ENCODE measurements at regions not wholly inside any gene's neighbourhood (a gene's known extent, or its start where the extent isn't known, plus 50 kb on each side); places are given as distances from the start of the nearest gene placed in this dataset.

GRCh38 chr3:180798197-180798596 lies 114.3 kb upstream of the FXR1 start:
- H3K4me3 ChIP-seq (ENCODE audit: low read length), result no peak overlapping the region
- no peaks in the 10 kb centered on the region for H3K4me1 ChIP-seq (ENCODE audit: low read length)
- H4K20me1 ChIP-seq (ENCODE audit: insufficient read depth, low read length), result no peaks in the 10 kb centered on the region
- no peaks in the 10 kb centered on the region for H3K27me3 ChIP-seq (ENCODE audit: low read depth, low read length)
- H3K36me3 ChIP-seq (replicated peaks; ENCODE audit: low read depth, low read length), result no peaks in the 10 kb centered on the region
- H3K79me2 ChIP-seq (ENCODE audit: low read length), result no peaks in the 10 kb centered on the region
- H3K4me2 ChIP-seq (ENCODE audit: low read length), result no peak overlapping the region
- no peak for TF ChIP-seq CTCF (IDR thresholded peaks at IDR 0.05; ENCODE audit: low read depth, low read length)
- TF ChIP-seq EZH2phosphoT487 (IDR thresholded peaks at IDR 0.05; ENCODE audit: low read depth), result no peak
- H3K9ac ChIP-seq (ENCODE audit: low read length), result no peak overlapping the region
- H3K27ac ChIP-seq (ENCODE audit: low read length), result no peak overlapping the region
- H2AFZ ChIP-seq (ENCODE audit: low read depth, low read length), result no peak overlapping the region
- H3K9me3 ChIP-seq (ENCODE audit: insufficient read depth, low read length), result no peaks in the 10 kb centered on the region

GRCh38 chr3:180802837-180803236 lies 109.6 kb upstream of the FXR1 start:
- H3K27me3 ChIP-seq (ENCODE audit: low read depth, low read length), result no peaks in the 10 kb centered on the region
- H3K79me2 ChIP-seq (ENCODE audit: low read length), result no peaks in the 10 kb centered on the region
- H3K4me1 ChIP-seq (ENCODE audit: low read length), result no peaks in the 10 kb centered on the region
- no peak for TF ChIP-seq EZH2phosphoT487 (IDR thresholded peaks at IDR 0.05; ENCODE audit: low read depth)
- peak; percentile 56 for TF ChIP-seq CTCF (IDR thresholded peaks at IDR 0.05; ENCODE audit: low read depth, low read length)
- no peak overlapping the region for H3K4me2 ChIP-seq (ENCODE audit: low read length)
- no peaks in the 10 kb centered on the region for H3K36me3 ChIP-seq (replicated peaks; ENCODE audit: low read depth, low read length)
- no peaks in the 10 kb centered on the region for H3K9me3 ChIP-seq (ENCODE audit: insufficient read depth, low read length)
- no peak overlapping the region for H2AFZ ChIP-seq (ENCODE audit: low read depth, low read length)
- no peak overlapping the region for H3K27ac ChIP-seq (ENCODE audit: low read length)
- no peak overlapping the region for H3K9ac ChIP-seq (ENCODE audit: low read length)
- H3K4me3 ChIP-seq (ENCODE audit: low read length), result no peak overlapping the region
- H4K20me1 ChIP-seq (ENCODE audit: insufficient read depth, low read length), result no peaks in the 10 kb centered on the region

GRCh38 chr3:180804916-180805315 lies 107.6 kb upstream of the FXR1 start:
- Histone ChIP-seq H4K20me1 (ENCODE audit: insufficient read depth, low read length) (no peaks in the 10 kb centered on the region), H3K9me3 (ENCODE audit: insufficient read depth, low read length) (no peaks in the 10 kb centered on the region), H3K4me2 (ENCODE audit: low read length) (no peak overlapping the region), H3K79me2 (ENCODE audit: low read length) (no peaks in the 10 kb centered on the region), H3K27ac (ENCODE audit: low read length) (no peak overlapping the region), H2AFZ (ENCODE audit: low read depth, low read length) (no peak overlapping the region), H3K4me1 (ENCODE audit: low read length) (no peaks in the 10 kb centered on the region), H3K4me3 (ENCODE audit: low read length) (no peak overlapping the region), H3K36me3 (replicated peaks; ENCODE audit: low read depth, low read length) (no peaks in the 10 kb centered on the region), H3K9ac (ENCODE audit: low read length) (no peak overlapping the region), H3K27me3 (ENCODE audit: low read depth, low read length) (no peaks in the 10 kb centered on the region)
- TF ChIP-seq EZH2phosphoT487 (IDR thresholded peaks at IDR 0.05; ENCODE audit: low read depth) (no peak), CTCF (IDR thresholded peaks at IDR 0.05; ENCODE audit: low read depth, low read length) (no peak)

- no peak overlapping the region for H3K9ac ChIP-seq (ENCODE audit: low read length)
These were observed 103.5 kb upstream of the FXR1 start for GRCh38 chr3:180808823-180809575.

More at GRCh38 chr3:180808823-180809575, 103.5 kb upstream of the FXR1 start:
- H2AFZ ChIP-seq (ENCODE audit: low read depth, low read length), result no peak overlapping the region
- no peaks in the 10 kb centered on the region for H3K9me3 ChIP-seq (ENCODE audit: insufficient read depth, low read length)
- H3K27me3 ChIP-seq (ENCODE audit: low read depth, low read length), result no peaks in the 10 kb centered on the region
- no peaks in the 10 kb centered on the region for H4K20me1 ChIP-seq (ENCODE audit: insufficient read depth, low read length)
- H3K36me3 ChIP-seq (replicated peaks; ENCODE audit: low read depth, low read length), result no peaks in the 10 kb centered on the region
- no peak overlapping the region for H3K4me3 ChIP-seq (ENCODE audit: low read length)
- H3K4me1 ChIP-seq (ENCODE audit: low read length), result no peaks in the 10 kb centered on the region
- H3K4me2 ChIP-seq (ENCODE audit: low read length), result no peak overlapping the region
- H3K27ac ChIP-seq (ENCODE audit: low read length), result no peak overlapping the region
- H3K79me2 ChIP-seq (ENCODE audit: low read length), result no peaks in the 10 kb centered on the region
- no peak for TF ChIP-seq EZH2phosphoT487 (IDR thresholded peaks at IDR 0.05; ENCODE audit: low read depth)
- TF ChIP-seq CTCF (IDR thresholded peaks at IDR 0.05; ENCODE audit: low read depth, low read length), result no peak
